IMR-90 (cell line): ENCODE measurements at regions not wholly inside any gene's neighbourhood (a gene's known extent, or its start where the extent isn't known, plus 50 kb on each side); places are given as distances from the start of the nearest gene placed in this dataset.

Source experiments
- ATAC-seq: fragments of 200-7000 bp; cut with Tn5 transposase; 2 replicates; pipeline ENCODE4 v1.9.1; 2020; ENCODE audit warnings: low read depth, mild to moderate bottlenecking, moderate library complexity
- BruUV-seq: library from RNA; stranded (reverse); fragments of 400-500 nt; replicated peaks from 2 replicates; lab custom pipeline; 2021; lab: Mats Ljungman, UMichigan
- CTCF ChIA-PET: fragments of 300-600 bp; formaldehyde crosslinking; extraction: SDS; loops from one replicate; lab custom pipeline; 2021; ENCODE audit warnings: antibody characterized with exemption; lab: Yijun Ruan, JAX
- POLR2A ChIA-PET: fragments of 300-600 bp; sonication (Branson Sonifier 250); formaldehyde crosslinking; loops from one replicate; lab custom pipeline; 2022; ENCODE audit warnings: antibody characterized with exemption; ENCODE audit not compliant: unreplicated experiment; lab: Charles Lee
- DNase-seq: peaks from one replicate; pipeline ENCODE4 v3.0.0; 2013
- H2AFZ ChIP-seq: replicated peaks from 2 replicates; pipeline ENCODE3; 2013; ENCODE audit warnings: low read length, mild to moderate bottlenecking; ENCODE audit not compliant: poor library complexity
- H2AK5ac ChIP-seq: 2 replicates; pipeline ENCODE4 v1.6.1; 2013; ENCODE audit warnings: low read depth, low read length, inconsistent platforms
- H2AK9ac ChIP-seq: replicated peaks from 2 replicates; pipeline ENCODE3; 2013; ENCODE audit warnings: mild to moderate bottlenecking, low read depth, low read length, moderate library complexity; ENCODE audit not compliant: poor library complexity
- H2BK120ac ChIP-seq: 2 replicates; pipeline ENCODE4 v1.6.1; 2013; ENCODE audit warnings: low read depth, low read length, inconsistent platforms
- H2BK15ac ChIP-seq: 3 replicates; pipeline ENCODE4 v1.6.1; 2013; ENCODE audit warnings: low read depth, low read length, inconsistent platforms
- H2BK20ac ChIP-seq: 2 replicates; pipeline ENCODE4 v1.6.1; 2013; ENCODE audit warnings: low read depth, mild to moderate bottlenecking, inconsistent platforms, low read length, moderate library complexity
- H2BK5ac ChIP-seq: 2 replicates; pipeline ENCODE4 v1.6.1; 2013; ENCODE audit warnings: mild to moderate bottlenecking, low read depth, low read length, inconsistent platforms; ENCODE audit not compliant: poor library complexity, severe bottlenecking
- H3K14ac ChIP-seq: replicated peaks from 2 replicates; pipeline ENCODE4 v1.6.1; 2013; ENCODE audit warnings: low read depth, low read length, inconsistent platforms
- H3K18ac ChIP-seq: 2 replicates; pipeline ENCODE4 v1.6.1; 2013; ENCODE audit warnings: low read depth, low read length, control low read depth
- H3K23ac ChIP-seq: 2 replicates; pipeline ENCODE4 v1.6.1; 2013; ENCODE audit warnings: low read depth, low read length, inconsistent platforms
- H3K27ac ChIP-seq: 2 replicates; pipeline ENCODE4 v1.5.1; 2013; ENCODE audit warnings: mild to moderate bottlenecking, control low read depth, low read length; ENCODE audit not compliant: insufficient read depth
- H3K27me3 ChIP-seq: 2 replicates; pipeline ENCODE4 v1.6.1; 2013; ENCODE audit warnings: low read length; ENCODE audit not compliant: control insufficient read depth, insufficient read depth
- H3K36me3 ChIP-seq: 2 replicates; pipeline ENCODE4 v1.6.1; 2013; ENCODE audit warnings: low read length, mixed read lengths; ENCODE audit not compliant: control insufficient read depth, insufficient read depth
- H3K4ac ChIP-seq: 2 replicates; pipeline ENCODE4 v1.6.1; 2013; ENCODE audit warnings: low read depth, low read length, inconsistent platforms
- H3K4me1 ChIP-seq: 2 replicates; pipeline ENCODE4 v1.6.1; 2013; ENCODE audit warnings: low read length, mixed read lengths; ENCODE audit not compliant: control insufficient read depth, insufficient read depth
- H3K4me2 ChIP-seq: 2 replicates; pipeline ENCODE4 v1.6.1; 2013; ENCODE audit warnings: low read depth, mild to moderate bottlenecking, control low read depth, low read length, moderate library complexity
- H3K4me3 ChIP-seq: 2 replicates; pipeline ENCODE4 v1.5.1; 2013; ENCODE audit warnings: low read depth, mild to moderate bottlenecking, control low read depth, low read length, moderate library complexity; ENCODE audit not compliant: insufficient read depth
- H3K56ac ChIP-seq: 2 replicates; pipeline ENCODE4 v1.6.1; 2013; ENCODE audit warnings: low read length, inconsistent platforms; ENCODE audit not compliant: insufficient read depth; ENCODE audit errors: extremely low read depth
- H3K79me1 ChIP-seq, 2 experiments: 2 replicates each; pipeline ENCODE4 v1.6.1; 2013; ENCODE audit warnings: low read length in 2 of 2, inconsistent platforms in 1 of 2, low read depth in 1 of 2
- H3K9ac ChIP-seq: 2 replicates; pipeline ENCODE4 v1.6.1; 2013; ENCODE audit warnings: low read depth, low read length, control low read depth
- H3K9me1 ChIP-seq: 2 replicates; pipeline ENCODE4 v1.6.1; 2013; ENCODE audit warnings: low read length, inconsistent platforms; ENCODE audit not compliant: insufficient read depth
- H3K9me3 ChIP-seq: 2 replicates; pipeline ENCODE4 v1.6.1; 2013; ENCODE audit warnings: low read length; ENCODE audit not compliant: control insufficient read depth, insufficient read depth
- H4K20me1 ChIP-seq: 2 replicates; pipeline ENCODE4 v1.6.1; 2013; ENCODE audit warnings: low read length, inconsistent platforms; ENCODE audit not compliant: insufficient read depth
- H4K5ac ChIP-seq: 2 replicates; pipeline ENCODE4 v1.6.1; 2013; ENCODE audit warnings: mild to moderate bottlenecking, low read depth, low read length, control low read depth
- H4K8ac ChIP-seq, 2 experiments: 2 replicates each; pipeline ENCODE4 v1.6.1; 2013; ENCODE audit warnings: low read depth in 2 of 2, low read length in 2 of 2, control low read depth in 1 of 2, inconsistent platforms in 1 of 2
- H4K91ac ChIP-seq: 2 replicates; pipeline ENCODE4 v1.6.1; 2013; ENCODE audit warnings: low read depth, low read length, inconsistent platforms; ENCODE audit not compliant: insufficient read depth
- BHLHE40 ChIP-seq: fragments of 150-350 bp; IDR thresholded peaks from 2 replicates; pipeline ENCODE4 v1.6.1; 2016; ENCODE audit warnings: mild to moderate bottlenecking, low read depth, low read length
- CEBPB ChIP-seq: IDR thresholded peaks from 2 replicates; pipeline ENCODE4 v1.6.1; 2012; ENCODE audit warnings: low read depth, low read length, improper control_type of control experiment
- CHD1 ChIP-seq: IDR thresholded peaks from 2 replicates; pipeline ENCODE4 v1.6.1; 2012; ENCODE audit warnings: low read depth, low read length, improper control_type of control experiment
- FOS ChIP-seq: fragments of 150-350 bp; IDR thresholded peaks from 2 replicates; pipeline ENCODE4 v1.6.1; 2016; ENCODE audit warnings: low read depth, low read length
- MAFK ChIP-seq: IDR thresholded peaks from 2 replicates; pipeline ENCODE4 v1.6.1; 2012; ENCODE audit warnings: low read depth, low read length, improper control_type of control experiment
- MAZ ChIP-seq: IDR thresholded peaks from 2 replicates; pipeline ENCODE4 v1.6.1; 2012; ENCODE audit warnings: low read depth, mild to moderate bottlenecking, low read length, improper control_type of control experiment, moderate library complexity, borderline replicate concordance
- MXI1 ChIP-seq: IDR thresholded peaks from 2 replicates; pipeline ENCODE4 v1.6.1; 2012; ENCODE audit warnings: low read depth, mild to moderate bottlenecking, low read length, moderate library complexity, borderline replicate concordance
- NFE2L2 ChIP-seq: fragments of 150-350 bp; IDR thresholded peaks from 2 replicates; pipeline ENCODE4 v1.6.1; 2016; ENCODE audit warnings: low read depth, mild to moderate bottlenecking, low read length
- POLR2A ChIP-seq: IDR thresholded peaks from 2 replicates; pipeline ENCODE4 v1.6.1; 2012; ENCODE audit warnings: mild to moderate bottlenecking, low read depth, low read length
- RAD21 ChIP-seq: IDR thresholded peaks from 2 replicates; pipeline ENCODE4 v1.6.1; 2012; ENCODE audit warnings: low read length, improper control_type of control experiment
- RCOR1 ChIP-seq: IDR thresholded peaks from 2 replicates; pipeline ENCODE4 v1.6.1; 2012; ENCODE audit warnings: mild to moderate bottlenecking, low read length, improper control_type of control experiment; ENCODE audit not compliant: insufficient replicate concordance
- RFX5 ChIP-seq: IDR thresholded peaks from 2 replicates; pipeline ENCODE4 v1.8.0; 2012; ENCODE audit warnings: low read depth, mild to moderate bottlenecking, low read length, moderate library complexity
- SMC3 ChIP-seq: fragments of 150-350 bp; IDR thresholded peaks from 2 replicates; pipeline ENCODE4 v1.6.1; 2016; ENCODE audit warnings: low read depth, mild to moderate bottlenecking, antibody characterized with exemption, low read length, moderate library complexity
- WGBS, 2 experiments: methylation state at CpG; one replicate each; pipeline versions ENCODE4 v1.1.5 to v1.1.7; 2013; ENCODE audit warnings: missing lambda C conversion rate in 2 of 2; ENCODE audit not compliant: insufficient read length in 1 of 2; ENCODE audit errors: extremely low coverage in 2 of 2; 5-methylcytosine and 5-hydroxymethylcytosine counted together
- dilution Hi-C: fragments of 300-500 bp; cut with HindIII; formaldehyde crosslinking; loops from one replicate; pipeline ENCODE4 v1.14.3; 2018; ENCODE audit warnings: low sequenced_read_pairs; ENCODE audit not compliant: unreplicated experiment
- in situ Hi-C: fragments of 300-500 bp; cut with MboI; formaldehyde crosslinking; loops from 3 replicates; pipeline ENCODE4 v1.14.3; 2019; ENCODE audit warnings: low sequenced_read_pairs, inconsistent platforms, mixed read lengths
- intact Hi-C: fragments of 100-400 bp; cut with micrococcal nuclease; formaldehyde crosslinking; loops from 2 replicates; pipeline ENCODE4 v1.10.0; 2022
- TF ChIP-seq, protein P1 (sequence below): fragments of 150-350 bp; IDR thresholded peaks from 2 replicates; pipeline ENCODE4 v1.6.1; 2016; ENCODE audit warnings: low read depth, mild to moderate bottlenecking, low read length, moderate library complexity, borderline replicate concordance
- TF ChIP-seq, protein P2 (sequence below): conservative IDR thresholded peaks from 2 replicates; pipeline ENCODE4 v1.5.1; 2012; ENCODE audit warnings: mild to moderate bottlenecking, low read depth, low read length, improper control_type of control experiment
- TF ChIP-seq, protein P3 (sequence below): fragments of 150-350 bp; IDR thresholded peaks from 2 replicates; pipeline ENCODE4 v1.6.1; 2017; ENCODE audit warnings: mild to moderate bottlenecking, antibody characterized with exemption, low read length, low read depth

GRCh38 chr4:16448241-16448840, 222.1 kb upstream of the TAPT1 start:
- CTCF ChIA-PET: interaction anchor here (1.0 kb wide), 1 partner anchor 158 kb away, joined by 3 read pairs; no protein-coding TSS in a partner anchor
- H3K36me3 ChIP-seq: no peaks in the 10 kb centered on the region

More at GRCh38 chr4:16448241-16448840, 222.1 kb upstream of the TAPT1 start:
- Histone ChIP-seq H3K9me1 (no peaks in the 10 kb centered on the region), H3K23ac (no peak overlapping the region), H2AFZ (no peak overlapping the region), H4K91ac (no peak overlapping the region), H2BK15ac (no peak overlapping the region), H3K14ac (no peak overlapping the region), H4K5ac (no peak overlapping the region), H4K8ac (no peak overlapping the region), H2BK5ac (no peak overlapping the region), H3K4ac (no peak overlapping the region), H2AK9ac (no peak overlapping the region), H2BK20ac (no peak overlapping the region), H2AK5ac (no peak overlapping the region), H4K20me1 (no peaks in the 10 kb centered on the region), H3K27me3 (peaks cover 14% of the 10 kb centered on the region), H3K18ac (no peak overlapping the region), H3K9me3 (no peaks in the 10 kb centered on the region), H3K56ac (no peak overlapping the region), H3K9ac (no peak overlapping the region), H3K79me1 (no peaks in the 10 kb centered on the region), H2BK120ac (no peak overlapping the region), H3K4me2 (no peak overlapping the region), H3K4me3 (no peak overlapping the region), H3K27ac (no peak overlapping the region), H3K4me1 (no peaks in the 10 kb centered on the region)
- intact Hi-C loops: loop anchor here (10.0 kb wide), 1 partner anchor 896 kb away; no protein-coding TSS in a partner anchor
- TF ChIP-seq RFX5 (no peak), MXI1 (no peak), CEBPB (no peak), MAFK (no peak), BHLHE40 (no peak), SMC3 (no peak), POLR2A (no peak), RAD21 (no peak), NFE2L2 (no peak), MAZ (no peak), RCOR1 (no peak), CHD1 (no peak), FOS (no peak)
- TF ChIP-seq, protein P1, sequence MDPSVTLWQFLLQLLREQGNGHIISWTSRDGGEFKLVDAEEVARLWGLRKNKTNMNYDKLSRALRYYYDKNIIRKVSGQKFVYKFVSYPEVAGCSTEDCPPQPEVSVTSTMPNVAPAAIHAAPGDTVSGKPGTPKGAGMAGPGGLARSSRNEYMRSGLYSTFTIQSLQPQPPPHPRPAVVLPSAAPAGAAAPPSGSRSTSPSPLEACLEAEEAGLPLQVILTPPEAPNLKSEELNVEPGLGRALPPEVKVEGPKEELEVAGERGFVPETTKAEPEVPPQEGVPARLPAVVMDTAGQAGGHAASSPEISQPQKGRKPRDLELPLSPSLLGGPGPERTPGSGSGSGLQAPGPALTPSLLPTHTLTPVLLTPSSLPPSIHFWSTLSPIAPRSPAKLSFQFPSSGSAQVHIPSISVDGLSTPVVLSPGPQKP: no peak
- TF ChIP-seq, protein P2, sequence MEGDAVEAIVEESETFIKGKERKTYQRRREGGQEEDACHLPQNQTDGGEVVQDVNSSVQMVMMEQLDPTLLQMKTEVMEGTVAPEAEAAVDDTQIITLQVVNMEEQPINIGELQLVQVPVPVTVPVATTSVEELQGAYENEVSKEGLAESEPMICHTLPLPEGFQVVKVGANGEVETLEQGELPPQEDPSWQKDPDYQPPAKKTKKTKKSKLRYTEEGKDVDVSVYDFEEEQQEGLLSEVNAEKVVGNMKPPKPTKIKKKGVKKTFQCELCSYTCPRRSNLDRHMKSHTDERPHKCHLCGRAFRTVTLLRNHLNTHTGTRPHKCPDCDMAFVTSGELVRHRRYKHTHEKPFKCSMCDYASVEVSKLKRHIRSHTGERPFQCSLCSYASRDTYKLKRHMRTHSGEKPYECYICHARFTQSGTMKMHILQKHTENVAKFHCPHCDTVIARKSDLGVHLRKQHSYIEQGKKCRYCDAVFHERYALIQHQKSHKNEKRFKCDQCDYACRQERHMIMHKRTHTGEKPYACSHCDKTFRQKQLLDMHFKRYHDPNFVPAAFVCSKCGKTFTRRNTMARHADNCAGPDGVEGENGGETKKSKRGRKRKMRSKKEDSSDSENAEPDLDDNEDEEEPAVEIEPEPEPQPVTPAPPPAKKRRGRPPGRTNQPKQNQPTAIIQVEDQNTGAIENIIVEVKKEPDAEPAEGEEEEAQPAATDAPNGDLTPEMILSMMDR: no peak
- TF ChIP-seq, protein P3, sequence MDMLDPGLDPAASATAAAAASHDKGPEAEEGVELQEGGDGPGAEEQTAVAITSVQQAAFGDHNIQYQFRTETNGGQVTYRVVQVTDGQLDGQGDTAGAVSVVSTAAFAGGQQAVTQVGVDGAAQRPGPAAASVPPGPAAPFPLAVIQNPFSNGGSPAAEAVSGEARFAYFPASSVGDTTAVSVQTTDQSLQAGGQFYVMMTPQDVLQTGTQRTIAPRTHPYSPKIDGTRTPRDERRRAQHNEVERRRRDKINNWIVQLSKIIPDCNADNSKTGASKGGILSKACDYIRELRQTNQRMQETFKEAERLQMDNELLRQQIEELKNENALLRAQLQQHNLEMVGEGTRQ: no peak
- WGBS, 2 experiments: 50% methylated on average over 2 of the region's 9 CpGs; no CpG with 5 or more reads in 1 of the 2 experiments
- no peak for ATAC-seq
- dilution Hi-C loops: no loop called here
- BruUV-seq: no TSS peak
- no peak for DNase-seq
- POLR2A ChIA-PET: no interaction called here
- in situ Hi-C loops: no loop called here
